ENCODE measurements at regions not wholly inside any gene's neighbourhood (a gene's known extent, or its start where the extent isn't known, plus 50 kb on each side); places are given as distances from the start of the nearest gene placed in this dataset.
"Not testable (repeated sequence)": the region's sequence is repeated elsewhere in the genome, so short reads cannot be mapped to it uniquely, and the experiment has no call there.

DNA sequence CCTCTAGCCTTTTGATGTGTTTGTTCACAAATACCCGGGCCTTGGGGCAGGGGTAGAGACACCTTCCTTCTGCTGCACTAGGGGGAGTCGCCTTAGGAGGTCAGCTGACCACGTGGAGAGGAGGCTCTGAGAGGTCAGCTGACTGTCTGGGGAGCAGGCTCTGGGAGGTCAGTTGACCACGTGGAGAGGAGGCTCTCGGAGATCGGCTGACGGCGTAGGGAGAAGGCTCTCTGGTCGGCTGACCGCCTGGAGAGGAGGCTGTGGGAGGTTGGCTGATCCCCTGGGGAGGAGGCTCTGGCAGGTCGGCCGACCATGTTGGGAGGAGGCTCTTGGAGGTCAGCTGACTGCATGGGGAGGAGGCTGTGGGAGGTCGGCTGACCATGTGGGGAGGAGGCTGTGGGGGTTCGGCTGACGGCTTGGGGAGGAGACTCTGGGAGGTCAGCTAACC is 59.6 kb upstream of the LYZL1 start (continued):
- TF ChIP-seq CLOCK (CRISPR knock-in tag; IDR thresholded peaks at IDR 0.05; ENCODE audit: borderline replicate concordance) (0 out of 2 replicates have a peak, but pooled peaks have one; percentile 62), CBFA2T2 (conservative IDR thresholded peaks at IDR 0.05) (peak; percentile 54), CXXC5 (CRISPR knock-in tag; IDR thresholded peaks at IDR 0.05) (0 out of 2 replicates have a peak, but pooled peaks have one; percentile 36), C11orf30 (IDR thresholded peaks at IDR 0.05; ENCODE audit: low read depth) (no peak), OTX1 (CRISPR knock-in tag; IDR thresholded peaks at IDR 0.05) (peak; percentile 70; the same call in 1 of the 2 replicates), ERF (CRISPR knock-in tag; IDR thresholded peaks at IDR 0.05) (0 out of 2 replicates have a peak, but pooled peaks have one; percentile 48)
- TF ChIP-seq, protein P1, sequence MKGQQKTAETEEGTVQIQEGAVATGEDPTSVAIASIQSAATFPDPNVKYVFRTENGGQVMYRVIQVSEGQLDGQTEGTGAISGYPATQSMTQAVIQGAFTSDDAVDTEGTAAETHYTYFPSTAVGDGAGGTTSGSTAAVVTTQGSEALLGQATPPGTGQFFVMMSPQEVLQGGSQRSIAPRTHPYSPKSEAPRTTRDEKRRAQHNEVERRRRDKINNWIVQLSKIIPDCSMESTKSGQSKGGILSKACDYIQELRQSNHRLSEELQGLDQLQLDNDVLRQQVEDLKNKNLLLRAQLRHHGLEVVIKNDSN (CRISPR knock-in tag; IDR thresholded peaks at IDR 0.05), result peak; percentile 91

DNA sequence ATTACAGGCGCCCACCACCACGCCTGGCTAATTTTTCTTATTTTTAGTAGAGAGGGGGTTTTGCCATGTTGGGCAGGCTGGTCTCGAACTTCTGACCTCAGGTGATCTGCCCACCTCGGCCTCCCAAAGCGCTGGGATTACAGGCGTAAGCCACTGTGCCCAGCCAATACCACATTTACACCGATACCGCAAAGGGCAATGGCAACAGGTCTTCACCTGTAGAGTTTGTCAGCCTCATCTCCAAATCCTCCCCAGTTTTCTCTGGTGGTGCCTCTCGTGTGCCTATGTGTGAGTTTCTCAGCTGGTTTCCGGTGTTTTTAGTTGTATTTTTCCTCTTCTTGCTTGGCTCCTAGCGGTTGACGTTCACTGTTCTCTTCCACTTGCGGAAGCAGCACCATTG is 52.0 kb upstream of the LYZL1 start:
- H3K4me3 ChIP-seq; FAIRE-seq; H3K79me2 ChIP-seq (ENCODE audit: control insufficient read depth, insufficient read depth, low read length); H3K9me3 ChIP-seq (replicated peaks; ENCODE audit: control insufficient read depth, insufficient read depth, low read depth, low read length); H4K20me1 ChIP-seq (replicated peaks; ENCODE audit: control insufficient read depth, insufficient read depth, low read length); POLR2A ChIA-PET; H3K9ac ChIP-seq (ENCODE audit: insufficient read depth in 1 of 2, low read depth in 2 of 2, low read length in 2 of 2); H3K36me3 ChIP-seq (ENCODE audit: control insufficient read depth, insufficient read depth, low read length); BruUV-seq (replicated peaks); ATAC-seq; intact Hi-C loops (cut with micrococcal nuclease); H3K4me2 ChIP-seq (ENCODE audit: insufficient read depth, low read length); H3K27ac ChIP-seq (ENCODE audit: extremely low read depth, low read depth, low read length); DNase-seq (ENCODE audit: extremely low read depth in 1 of 4, low spot score in 3 of 4); H3K9me1 ChIP-seq (ENCODE audit: control insufficient read depth, insufficient read depth, low read length); H2AFZ ChIP-seq (ENCODE audit: low read depth, low read length); H3K4me1 ChIP-seq (replicated peaks in 1 of 2; ENCODE audit: control insufficient read depth in 2 of 2, insufficient read depth in 2 of 2, low read length in 2 of 2): not testable (repeated sequence)
- WGBS (ENCODE audit: insufficient coverage, low coverage, missing lambda C conversion rate), result 10% methylated on average over 13 of the region's 13 CpGs
- H3K27me3 ChIP-seq (ENCODE audit: control insufficient read depth in 2 of 2, insufficient read depth in 2 of 2, low read length in 2 of 2), result peaks cover 14 to 26% of the 10 kb centered on the region in 2 experiments; a peak in 3 of 5 replicates
- in situ Hi-C loops (cut with MboI), result loop anchor here (5.0 kb wide), 1 partner anchor 65 kb away; no protein-coding TSS in a partner anchor
- CTCF ChIA-PET (ENCODE audit: low intra/inter-chr PET ratio), result interaction anchor here (0.7 kb wide), 1 partner anchor 11 kb away, joined by 3 read pairs; no protein-coding TSS in a partner anchor
